Suprapubic skin (tissue), 4 donors: ENCODE measurements at regions not wholly inside any gene's neighbourhood (a gene's known extent, or its start where the extent isn't known, plus 50 kb on each side); places are given as distances from the start of the nearest gene placed in this dataset.

Experiments used
- DNase-seq, 2 donors: peaks; one replicate each; pipeline ENCODE4 v3.0.0-alpha.2; 2019; ENCODE audit warnings: low spot score in 2 of 2
- H3K27ac ChIP-seq: fragments of 200-600 bp; sonication (generic); one replicate; pipeline ENCODE4 v1.5.1; 2019
- H3K27me3 ChIP-seq: fragments of 200-600 bp; sonication (generic); one replicate; pipeline ENCODE4 v1.5.1; 2019
- H3K36me3 ChIP-seq: fragments of 200-600 bp; sonication (generic); one replicate; pipeline ENCODE4 v1.5.1; 2019
- H3K4me1 ChIP-seq: fragments of 200-600 bp; sonication (generic); one replicate; pipeline ENCODE4 v1.5.1; 2019
- H3K4me3 ChIP-seq: fragments of 200-600 bp; sonication (generic); one replicate; pipeline ENCODE4 v1.5.1; 2019; ENCODE audit warnings: mild to moderate bottlenecking
- H3K9me3 ChIP-seq: fragments of 200-600 bp; sonication (generic); one replicate; pipeline ENCODE4 v1.5.1; 2019
- EP300 ChIP-seq: sonication (generic); formaldehyde crosslinking; IDR thresholded peaks from one replicate; pipeline ENCODE4 v1.6.1; 2017; ENCODE audit warnings: antibody characterized with exemption
- POLR2A ChIP-seq, 2 donors: fragments of 450-650 bp; IDR thresholded peaks; one replicate each; pipeline ENCODE4 v1.6.1; 2017; ENCODE audit warnings: antibody characterized with exemption in 2 of 2, mild to moderate bottlenecking in 2 of 2, moderate library complexity in 2 of 2
- POLR2AphosphoS5 ChIP-seq, 3 donors: sonication (generic); formaldehyde crosslinking; IDR thresholded peaks; one replicate each; pipeline ENCODE4 v1.6.1; 2017; ENCODE audit warnings: antibody characterized with exemption in 3 of 3
- WGBS: methylation state at CpG from one replicate; pipeline ENCODE4 v1.1.5; 2018; 5-methylcytosine and 5-hydroxymethylcytosine counted together
- TF ChIP-seq, protein P1 (sequence below), 2 donors: fragments of 200-600 bp in 1 of 2; fragments of 450-650 bp in 1 of 2; sonication (generic) in 1 of 2; IDR thresholded peaks; one replicate each; pipeline ENCODE4 v1.5.1; 2016 to 2019; ENCODE audit warnings: antibody characterized with exemption in 2 of 2, mild to moderate bottlenecking in 1 of 2, moderate library complexity in 1 of 2

DNA sequence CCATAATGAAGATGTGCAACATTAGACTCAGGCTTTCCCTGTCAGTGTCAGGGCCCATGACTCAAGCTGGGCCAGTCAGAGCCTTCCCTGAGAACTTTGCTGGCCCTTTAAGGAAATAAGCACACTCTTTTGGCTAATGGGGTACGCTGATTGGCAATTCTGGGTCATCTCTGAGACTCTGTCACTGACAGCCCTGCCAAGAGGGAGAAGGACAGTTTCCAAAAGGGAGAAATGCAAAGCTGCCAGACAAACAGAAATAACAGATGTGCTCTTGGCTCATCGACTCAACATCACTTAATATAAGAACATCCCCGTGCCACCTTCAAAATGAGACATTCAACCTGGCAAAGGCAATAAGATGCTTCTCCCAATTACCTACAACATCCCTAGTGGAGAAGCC, 491.9 kb upstream of the PROK2 start:
- Histone ChIP-seq H3K27ac (no peak overlapping the region), H3K9me3 (no peaks in the 10 kb centered on the region), H3K4me3 (no peak overlapping the region), H3K27me3 (no peaks in the 10 kb centered on the region), H3K36me3 (no peaks in the 10 kb centered on the region), H3K4me1 (peaks cover 31% of the 10 kb centered on the region)
- no peak for DNase-seq
- 74% methylated on average over 3 of the region's 3 CpGs for WGBS
- no peak for TF ChIP-seq POLR2A (IDR thresholded peaks at IDR 0.05)
- TF ChIP-seq POLR2AphosphoS5 (IDR thresholded peaks at IDR 0.05), result no peak
- no peak for TF ChIP-seq EP300
- TF ChIP-seq, protein P1, sequence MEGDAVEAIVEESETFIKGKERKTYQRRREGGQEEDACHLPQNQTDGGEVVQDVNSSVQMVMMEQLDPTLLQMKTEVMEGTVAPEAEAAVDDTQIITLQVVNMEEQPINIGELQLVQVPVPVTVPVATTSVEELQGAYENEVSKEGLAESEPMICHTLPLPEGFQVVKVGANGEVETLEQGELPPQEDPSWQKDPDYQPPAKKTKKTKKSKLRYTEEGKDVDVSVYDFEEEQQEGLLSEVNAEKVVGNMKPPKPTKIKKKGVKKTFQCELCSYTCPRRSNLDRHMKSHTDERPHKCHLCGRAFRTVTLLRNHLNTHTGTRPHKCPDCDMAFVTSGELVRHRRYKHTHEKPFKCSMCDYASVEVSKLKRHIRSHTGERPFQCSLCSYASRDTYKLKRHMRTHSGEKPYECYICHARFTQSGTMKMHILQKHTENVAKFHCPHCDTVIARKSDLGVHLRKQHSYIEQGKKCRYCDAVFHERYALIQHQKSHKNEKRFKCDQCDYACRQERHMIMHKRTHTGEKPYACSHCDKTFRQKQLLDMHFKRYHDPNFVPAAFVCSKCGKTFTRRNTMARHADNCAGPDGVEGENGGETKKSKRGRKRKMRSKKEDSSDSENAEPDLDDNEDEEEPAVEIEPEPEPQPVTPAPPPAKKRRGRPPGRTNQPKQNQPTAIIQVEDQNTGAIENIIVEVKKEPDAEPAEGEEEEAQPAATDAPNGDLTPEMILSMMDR (IDR thresholded peaks at IDR 0.05), result no peak

DNA sequence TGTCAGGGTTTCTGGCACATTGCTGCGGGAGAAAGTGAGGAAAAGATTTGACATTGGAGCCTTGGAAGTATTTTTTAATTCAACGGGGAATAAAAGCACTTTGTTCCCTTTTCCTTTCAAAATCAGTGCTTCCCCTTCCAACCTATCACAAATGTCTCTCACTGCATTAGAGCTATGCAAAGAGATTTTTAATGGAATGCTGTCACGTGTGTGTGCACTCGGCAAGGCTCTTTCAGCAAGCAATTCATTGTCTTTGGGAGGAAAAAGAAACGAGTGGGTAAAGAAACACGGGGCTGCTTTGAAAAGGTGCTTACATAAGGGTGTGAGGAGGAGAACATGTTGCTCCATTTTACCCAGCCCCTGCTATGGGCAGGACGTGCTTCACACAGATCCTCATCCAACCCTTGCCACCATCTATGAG, 490.4 kb upstream of the PROK2 start:
- no peaks in the 10 kb centered on the region for H3K27me3 ChIP-seq
- 79% methylated on average over 7 of the region's 7 CpGs for WGBS
- no peak for DNase-seq
- H3K36me3 ChIP-seq, result no peaks in the 10 kb centered on the region
- peaks cover 46% of the 10 kb centered on the region for H3K4me1 ChIP-seq
- no peaks in the 10 kb centered on the region for H3K9me3 ChIP-seq
- no peak for TF ChIP-seq EP300
- no peak for TF ChIP-seq POLR2A (IDR thresholded peaks at IDR 0.05)
- TF ChIP-seq POLR2AphosphoS5 (IDR thresholded peaks at IDR 0.05), result no peak
- TF ChIP-seq, protein P1 (IDR thresholded peaks at IDR 0.05), result no peak
- no peak overlapping the region for H3K27ac ChIP-seq
- no peak overlapping the region for H3K4me3 ChIP-seq

DNA sequence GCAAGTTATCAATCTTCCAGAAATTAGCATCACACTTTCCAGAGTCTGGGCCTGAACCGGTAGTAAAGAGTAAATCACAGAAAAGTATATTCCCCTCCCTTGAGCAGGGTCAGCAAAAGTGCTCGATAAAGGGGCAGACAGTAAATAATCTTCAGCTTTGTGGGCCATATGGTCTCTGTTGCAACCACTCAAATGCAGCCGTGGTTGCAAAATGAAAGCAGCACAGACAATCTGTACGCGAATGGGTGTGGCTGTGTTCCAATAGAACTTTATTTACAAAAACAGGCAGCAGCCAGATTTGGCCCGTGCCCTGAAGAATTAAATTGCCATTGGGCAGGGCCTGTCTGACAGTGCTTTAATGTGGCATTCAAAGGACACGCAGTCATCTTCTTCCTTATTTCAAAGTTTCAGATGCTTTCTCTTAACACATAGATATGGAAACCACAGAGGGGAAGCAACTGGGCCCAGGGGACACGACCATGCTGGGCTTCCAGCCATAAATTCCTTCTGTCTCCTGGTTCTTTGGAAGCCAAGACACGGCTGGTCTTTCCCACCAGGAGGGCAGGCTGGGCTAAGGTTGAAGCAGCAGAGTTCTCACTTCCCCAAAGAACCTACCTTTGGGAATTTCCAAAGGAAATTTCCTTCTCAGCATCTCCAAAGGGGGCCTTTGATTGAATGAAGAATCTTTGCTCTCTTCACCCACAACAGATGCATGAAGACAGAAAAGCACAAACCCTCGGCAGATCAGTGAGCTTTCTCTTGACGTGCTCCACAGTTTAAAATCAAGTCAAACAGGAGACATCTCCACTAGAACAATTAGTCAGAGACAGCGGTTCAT, 489.8 kb upstream of the PROK2 start:
- Histone ChIP-seq H3K27me3 (no peaks in the 10 kb centered on the region), H3K4me3 (no peak overlapping the region), H3K36me3 (no peaks in the 10 kb centered on the region), H3K4me1 (peaks cover 52% of the 10 kb centered on the region), H3K27ac (peak overlapping the region; percentile 39), H3K9me3 (no peaks in the 10 kb centered on the region)
- 28% methylated on average over 12 of the region's 12 CpGs for WGBS
- DNase-seq, result peak in 1 of 2 donors; percentile 82
- TF ChIP-seq POLR2A (IDR thresholded peaks at IDR 0.05) (no peak), POLR2AphosphoS5 (IDR thresholded peaks at IDR 0.05) (peak in 2 of 3 donors; percentile 67 to 76)

DNA sequence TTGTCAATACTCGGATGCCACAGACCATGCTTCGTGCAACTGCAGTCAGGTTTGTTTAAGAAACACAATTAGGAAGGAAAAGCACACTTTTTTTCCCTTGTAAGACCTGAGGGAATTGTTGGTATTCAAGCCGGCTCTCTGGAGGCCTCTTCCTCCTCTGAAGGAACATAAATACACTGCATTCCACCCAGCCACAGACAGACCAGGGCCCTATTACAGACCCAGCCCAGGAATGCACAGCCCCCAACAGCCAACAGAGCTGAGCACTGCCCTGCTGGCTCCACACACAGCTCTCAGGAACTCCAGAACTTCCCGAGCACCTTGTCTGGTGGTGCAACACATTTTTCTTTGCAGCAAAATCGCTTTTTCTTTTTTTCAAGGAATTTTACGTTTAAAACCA, 488.7 kb upstream of the PROK2 start:
- H3K4me1 ChIP-seq, result peaks cover 57% of the 10 kb centered on the region
- 77% methylated on average over 6 of the region's 6 CpGs for WGBS

DNA sequence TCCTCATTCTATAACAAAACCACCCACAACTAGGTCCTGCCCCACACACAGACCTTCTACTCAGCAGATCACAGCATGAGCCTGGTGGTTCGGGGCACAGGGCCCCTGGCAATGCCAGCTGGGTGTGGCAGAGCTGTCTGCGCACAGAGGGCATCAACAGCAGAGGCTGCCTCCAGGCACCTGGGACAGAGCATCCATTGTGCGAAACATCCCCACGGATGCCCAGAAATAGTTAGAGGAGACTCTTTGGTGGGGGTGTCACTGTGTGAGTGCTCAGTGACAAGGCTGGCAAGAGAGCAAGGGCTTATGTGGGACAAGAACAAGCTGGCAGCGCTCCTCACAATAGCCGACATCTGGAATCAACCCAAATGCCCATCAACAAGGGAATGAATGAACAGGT, 487.4 kb upstream of the PROK2 start:
- Histone ChIP-seq H3K9me3 (no peaks in the 10 kb centered on the region), H3K36me3 (no peaks in the 10 kb centered on the region), H3K4me3 (no peak overlapping the region), H3K27ac (no peak overlapping the region), H3K4me1 (peaks cover 57% of the 10 kb centered on the region), H3K27me3 (no peaks in the 10 kb centered on the region)
- WGBS, result 75% methylated on average over 6 of the region's 6 CpGs
- DNase-seq, result no peak
- no peak for TF ChIP-seq EP300
- no peak for TF ChIP-seq POLR2A (IDR thresholded peaks at IDR 0.05)
- TF ChIP-seq, protein P1 (IDR thresholded peaks at IDR 0.05), result no peak
- TF ChIP-seq POLR2AphosphoS5 (IDR thresholded peaks at IDR 0.05), result no peak

More for the DNA sequence above, 488.7 kb upstream of the PROK2 start:
- H3K27ac ChIP-seq, result no peak overlapping the region
- no peak overlapping the region for H3K4me3 ChIP-seq
- H3K9me3 ChIP-seq, result no peaks in the 10 kb centered on the region
- no peak for DNase-seq
- H3K36me3 ChIP-seq, result no peaks in the 10 kb centered on the region
- TF ChIP-seq POLR2A (IDR thresholded peaks at IDR 0.05) (no peak), POLR2AphosphoS5 (IDR thresholded peaks at IDR 0.05) (no peak), EP300 (no peak)
- TF ChIP-seq, protein P1 (IDR thresholded peaks at IDR 0.05), result no peak
- H3K27me3 ChIP-seq, result no peaks in the 10 kb centered on the region
